ES-I3 (cell line): ENCODE measurements at regions not wholly inside any gene's neighbourhood (a gene's known extent, or its start where the extent isn't known, plus 50 kb on each side); places are given as distances from the start of the nearest gene placed in this dataset.
"Not testable (repeated sequence)": the region's sequence is repeated elsewhere in the genome, so short reads cannot be mapped to it uniquely, and the experiment has no call there.

ENCODE experiments used
- H3K36me3 ChIP-seq: 2 replicates; pipeline ENCODE4 v1.6.1; 2013; ENCODE audit warnings: mild to moderate bottlenecking, low read length, control low read depth, moderate library complexity; ENCODE audit not compliant: insufficient read depth
- H3K4me1 ChIP-seq: 2 replicates; pipeline ENCODE4 v1.6.1; 2013; ENCODE audit warnings: mild to moderate bottlenecking, control low read depth, low read length; ENCODE audit not compliant: insufficient read depth
- H3K9ac ChIP-seq: 2 replicates; pipeline ENCODE4 v1.6.1; 2013; ENCODE audit warnings: low read depth, mild to moderate bottlenecking, low read length, moderate library complexity
- H3K9me3 ChIP-seq: 2 replicates; pipeline ENCODE4 v1.6.1; 2013; ENCODE audit warnings: mild to moderate bottlenecking, low read length, moderate library complexity; ENCODE audit not compliant: control insufficient read depth, insufficient read depth

- Histone ChIP-seq H3K4me1 (no peaks in the 10 kb centered on the region), H3K9me3 (no peaks in the 10 kb centered on the region), H3K36me3 (no peaks in the 10 kb centered on the region), H3K9ac (no peak overlapping the region)
These were observed 137.0 kb downstream of the RAMP3 start for GRCh38 chr7:45294559-45294958.

GRCh38 chr7:45295222-45295621 lies 137.6 kb downstream of the RAMP3 start:
- Histone ChIP-seq H3K9me3 (no peaks in the 10 kb centered on the region), H3K4me1 (no peaks in the 10 kb centered on the region), H3K9ac (no peak overlapping the region), H3K36me3 (no peaks in the 10 kb centered on the region)

GRCh38 chr7:45296748-45297147 lies 139.2 kb downstream of the RAMP3 start:
- H3K9me3 ChIP-seq, result no peaks in the 10 kb centered on the region
- no peaks in the 10 kb centered on the region for H3K4me1 ChIP-seq
- no peak overlapping the region for H3K9ac ChIP-seq
- no peaks in the 10 kb centered on the region for H3K36me3 ChIP-seq

- H3K9ac ChIP-seq, result no peak overlapping the region
- no peaks in the 10 kb centered on the region for H3K9me3 ChIP-seq
- H3K4me1 ChIP-seq, result no peaks in the 10 kb centered on the region
- H3K36me3 ChIP-seq, result no peaks in the 10 kb centered on the region
These were observed 149.2 kb downstream of the RAMP3 start for GRCh38 chr7:45306752-45307305.

GRCh38 chr7:45311597-45311996 lies 154.0 kb downstream of the RAMP3 start:
- Histone ChIP-seq H3K36me3 (no peaks in the 10 kb centered on the region), H3K4me1 (no peaks in the 10 kb centered on the region), H3K9me3 (no peaks in the 10 kb centered on the region; the same call in 1 of the 2 replicates), H3K9ac (no peak overlapping the region)

GRCh38 chr7:45315512-45315911 lies 157.9 kb downstream of the RAMP3 start:
- H3K4me1 ChIP-seq, H3K9me3 ChIP-seq, H3K36me3 ChIP-seq, H3K9ac ChIP-seq: not testable (repeated sequence)

GRCh38 chr7:45324683-45325237 lies 167.2 kb downstream of the RAMP3 start:
- Histone ChIP-seq H3K36me3 (no peaks in the 10 kb centered on the region), H3K9me3 (no peaks in the 10 kb centered on the region; the same call in 1 of the 2 replicates), H3K4me1 (no peaks in the 10 kb centered on the region), H3K9ac (no peak overlapping the region)

- H3K4me1 ChIP-seq, result no peaks in the 10 kb centered on the region
- no peak overlapping the region for H3K9ac ChIP-seq
- H3K36me3 ChIP-seq, result no peaks in the 10 kb centered on the region
- no peaks in the 10 kb centered on the region; the same call in 1 of the 2 replicates for H3K9me3 ChIP-seq
These were observed 167.8 kb downstream of the RAMP3 start for GRCh38 chr7:45325378-45325777.

- Histone ChIP-seq H3K9me3 (no peaks in the 10 kb centered on the region), H3K9ac (no peak overlapping the region), H3K4me1 (no peaks in the 10 kb centered on the region), H3K36me3 (no peaks in the 10 kb centered on the region)
These were observed 170.9 kb downstream of the RAMP3 start for GRCh38 chr7:45328403-45328981.

- H3K9ac ChIP-seq, result no peak overlapping the region
- H3K9me3 ChIP-seq, result no peaks in the 10 kb centered on the region
- H3K4me1 ChIP-seq, result no peaks in the 10 kb centered on the region
- H3K36me3 ChIP-seq, result no peaks in the 10 kb centered on the region
These were observed 174.0 kb downstream of the RAMP3 start for GRCh38 chr7:45331563-45331962.

- H3K9ac ChIP-seq, H3K36me3 ChIP-seq, H3K9me3 ChIP-seq, H3K4me1 ChIP-seq: not testable (repeated sequence)
These were observed 177.4 kb downstream of the RAMP3 start for GRCh38 chr7:45335024-45335423.

GRCh38 chr7:45342236-45342635 lies 184.6 kb downstream of the RAMP3 start:
- no peaks in the 10 kb centered on the region for H3K36me3 ChIP-seq
- no peak overlapping the region for H3K9ac ChIP-seq
- no peaks in the 10 kb centered on the region for H3K4me1 ChIP-seq
- no peaks in the 10 kb centered on the region for H3K9me3 ChIP-seq

- no peaks in the 10 kb centered on the region for H3K9me3 ChIP-seq
- H3K4me1 ChIP-seq, result peaks cover 10% of the 10 kb centered on the region; the same call in 1 of the 2 replicates
- H3K36me3 ChIP-seq, result no peaks in the 10 kb centered on the region
- H3K9ac ChIP-seq, result no peak overlapping the region
These were observed 186.2 kb downstream of the RAMP3 start for GRCh38 chr7:45343746-45344145.

GRCh38 chr7:45347804-45348203 lies 190.2 kb downstream of the RAMP3 start:
- H3K4me1 ChIP-seq, result peaks cover 10% of the 10 kb centered on the region; the same call in 1 of the 2 replicates
- H3K36me3 ChIP-seq, result no peaks in the 10 kb centered on the region
- H3K9me3 ChIP-seq, result no peaks in the 10 kb centered on the region
- no peak overlapping the region for H3K9ac ChIP-seq

- Histone ChIP-seq H3K9ac (no peak overlapping the region), H3K36me3 (no peaks in the 10 kb centered on the region), H3K9me3 (no peaks in the 10 kb centered on the region), H3K4me1 (peaks cover 10% of the 10 kb centered on the region; the same call in 1 of the 2 replicates)
These were observed 191.5 kb downstream of the RAMP3 start for GRCh38 chr7:45349090-45349489.
